Heart left ventricle (tissue), 16 donors: ENCODE measurements at regions not wholly inside any gene's neighbourhood (a gene's known extent, or its start where the extent isn't known, plus 50 kb on each side); places are given as distances from the start of the nearest gene placed in this dataset.
"Not testable (repeated sequence)": the region's sequence is repeated elsewhere in the genome, so short reads cannot be mapped to it uniquely, and the experiment has no call there.

ENCODE experiments used
- ATAC-seq, 4 donors: fragments of 200-7000 bp; cut with Tn5 transposase; one replicate each; pipeline ENCODE4 v1.9.1; 2020 to 2022; ENCODE audit warnings: moderate library complexity in 4 of 4, mild to moderate bottlenecking in 3 of 4, moderate number of reproducible peaks in 1 of 4
- DNase-seq, 5 donors: peaks; one replicate each; pipeline ENCODE4 v3.0.0-alpha.2; 2020
- H3K27ac ChIP-seq, 12 donors: fragments of 200-600 bp; sonication (generic) in 4 of 12; one replicate each; pipeline versions ENCODE4 v1.5.0 to v1.8.0; 2016 to 2022; ENCODE audit warnings: mild to moderate bottlenecking in 2 of 12
- H3K27me3 ChIP-seq, 9 donors: fragments of 200-600 bp; sonication (generic) in 2 of 9; one replicate each; pipeline versions ENCODE4 v1.5.1 to v1.8.0; 2016 to 2022; ENCODE audit warnings: mild to moderate bottlenecking in 3 of 9
- H3K36me3 ChIP-seq, 9 donors: fragments of 200-600 bp; sonication (generic) in 2 of 9; one replicate each; pipeline versions ENCODE4 v1.5.0 to v1.8.0; 2018 to 2022; ENCODE audit warnings: mild to moderate bottlenecking in 2 of 9
- H3K4me1 ChIP-seq, 12 donors: fragments of 200-600 bp; sonication (generic) in 4 of 12; one replicate each; pipeline versions ENCODE4 v1.5.0 to v1.8.0; 2016 to 2022; ENCODE audit warnings: mild to moderate bottlenecking in 3 of 12
- H3K4me3 ChIP-seq, 12 donors: fragments of 200-600 bp; sonication (generic) in 4 of 12; one replicate each; pipeline versions ENCODE4 v1.5.0 to v1.8.0; 2017 to 2022; ENCODE audit warnings: mild to moderate bottlenecking in 9 of 12, moderate library complexity in 4 of 12
- H3K9me3 ChIP-seq, 12 donors: fragments of 200-600 bp; sonication (generic) in 4 of 12; one replicate each; pipeline versions ENCODE4 v1.5.0 to v1.8.0; 2016 to 2022; ENCODE audit warnings: mild to moderate bottlenecking in 1 of 12
- CTCF ChIP-seq, 12 donors: fragments of 200-600 bp; sonication (generic) in 4 of 12; IDR thresholded peaks; one replicate each; pipeline versions ENCODE4 v1.5.0 to v1.8.0; 2018 to 2022; ENCODE audit warnings: antibody characterized with exemption in 12 of 12, mild to moderate bottlenecking in 5 of 12
- POLR2A ChIP-seq, 2 donors: fragments of 450-650 bp; IDR thresholded peaks; one replicate each; pipeline ENCODE4 v1.6.1; 2017; ENCODE audit warnings: antibody characterized with exemption in 2 of 2, mild to moderate bottlenecking in 2 of 2, moderate library complexity in 2 of 2
- WGBS, 4 donors: extraction: QIAGEN DNeasy Blood & Tissue Kit in 2 of 4; methylation state at CpG; one replicate each; pipeline versions ENCODE4 v1.1.5 to v1.1.7; 2013 to 2018; 5-methylcytosine and 5-hydroxymethylcytosine counted together
- intact Hi-C, 10 donors: fragments of 100-400 bp; cut with DNase I; formaldehyde crosslinking; loops; one replicate each; pipeline versions ENCODE4 v1.11.1 to v1.14.2; 2022
- donor health status: ischemic (EF 13 %, LVEDD 7.1; RV severe dilation, severe dysfunction).
- donor health status: healthy with polysubstance abuse.
- donor health status: DM: no; HTN: yes; CAD: no.
- donor health status: DM: no; HTN: no; CAD: no.
- donor health status: ischemic (EF 25% LVEDD 6.9; RV normal size, moderate dysfunction).
- donor health status: ischemic (EF 25% LVEDD 5.7; RV mildly dilated, moderate dysfunction).
- donor health status: healthy.
- donor health status: DM: yes; HTN: yes; CAD: no.
- donor health status: ischemic (EF 35%, LVEDD 5.7; RV mildly dilated, moderate dysfunction).
- donor health status: nonischemic (EF 11% LVEDD 7.7; RV severe dilation, severe dysfunction).
- donor health status: DM: yes; HTN: yes; CAD: no.
- donor health status: PGD.
- donor health status: ischemic (EF 29% LVEDD 5.4; RV normal size, mild dysfunction).
- donor health status: nonischemic (EF 23%, LVEDD 6.1; RV moderate dilation, normal function).

GRCh38 chr6:164741938-164742451 is 567.4 kb downstream of the C6orf118 start:
- H3K36me3 ChIP-seq = no peaks in the 10 kb centered on the region
- H3K27ac ChIP-seq = no peak overlapping the region
- H3K9me3 ChIP-seq = no peaks in the 10 kb centered on the region
- ATAC-seq (no peak), DNase-seq (no peak)
- no peak overlapping the region for H3K4me3 ChIP-seq
- no peak for TF ChIP-seq POLR2A (IDR thresholded peaks at IDR 0.05)
- no peak for TF ChIP-seq CTCF (IDR thresholded peaks at IDR 0.05)
- intact Hi-C loops = no loop called here
- 87 to 91% (median 88%) methylated on average over 3 of the region's 3 CpGs for WGBS, 4 donors
- H3K4me1 ChIP-seq = no peaks in the 10 kb centered on the region
- no peaks in the 10 kb centered on the region for H3K27me3 ChIP-seq

- H3K36me3 ChIP-seq, DNase-seq, intact Hi-C loops, H3K4me1 ChIP-seq, ATAC-seq, H3K27me3 ChIP-seq, H3K4me3 ChIP-seq, H3K9me3 ChIP-seq, H3K27ac ChIP-seq: not testable (repeated sequence)
- WGBS, 4 donors = 91 to 98% (median 95%) methylated on average over 13 to 25 of the region's 25 CpGs
Observed at GRCh38 chr6:164736090-164736489, 573.3 kb downstream of the C6orf118 start.

- no peak for TF ChIP-seq CTCF (IDR thresholded peaks at IDR 0.05)
- TF ChIP-seq POLR2A (IDR thresholded peaks at IDR 0.05) = no peak
- no peak for ATAC-seq
Observed at GRCh38 chr6:164731539-164731938, 577.9 kb downstream of the C6orf118 start.

GRCh38 chr6:164721460-164721859 is 587.9 kb downstream of the C6orf118 start:
- no peaks in the 10 kb centered on the region for H3K27me3 ChIP-seq
- intact Hi-C loops = no loop called here
- 47 to 55% (median 54%) methylated on average over 4 of the region's 4 CpGs for WGBS, 4 donors

More at GRCh38 chr6:164731539-164731938, 577.9 kb downstream of the C6orf118 start:
- 48 to 65% (median 49%) methylated on average over 4 of the region's 4 CpGs for WGBS, 4 donors
- no peaks in the 10 kb centered on the region for H3K4me1 ChIP-seq
- H3K9me3 ChIP-seq = peaks cover 0 to 4% (median 0%) of the 10 kb centered on the region in 12 donors
- intact Hi-C loops = no loop called here
- no peak overlapping the region for H3K27ac ChIP-seq
- DNase-seq = no peak
- no peak overlapping the region for H3K4me3 ChIP-seq
- H3K36me3 ChIP-seq = no peaks in the 10 kb centered on the region
- no peaks in the 10 kb centered on the region for H3K27me3 ChIP-seq

More at GRCh38 chr6:164721460-164721859, 587.9 kb downstream of the C6orf118 start:
- no peaks in the 10 kb centered on the region for H3K36me3 ChIP-seq
- no peak for TF ChIP-seq CTCF (IDR thresholded peaks at IDR 0.05)
- TF ChIP-seq POLR2A (IDR thresholded peaks at IDR 0.05) = no peak
- no peak overlapping the region for H3K4me3 ChIP-seq
- H3K27ac ChIP-seq = no peak overlapping the region
- no peaks in the 10 kb centered on the region for H3K4me1 ChIP-seq
- ATAC-seq (no peak), DNase-seq (no peak)
- H3K9me3 ChIP-seq = peaks cover 0 to 34% (median 12%) of the 10 kb centered on the region in 12 donors
